Vagina (tissue), 2 donors: ENCODE measurements at regions not wholly inside any gene's neighbourhood (a gene's known extent, or its start where the extent isn't known, plus 50 kb on each side); places are given as distances from the start of the nearest gene placed in this dataset.

Source experiments
- POLR2A ChIP-seq, 2 donors: fragments of 450-650 bp; IDR thresholded peaks; one replicate each; pipeline ENCODE4 v1.6.1; 2017; ENCODE audit warnings: antibody characterized with exemption in 2 of 2, mild to moderate bottlenecking in 2 of 2, moderate library complexity in 2 of 2
- TF ChIP-seq, protein P1 (sequence below), 3 experiments: fragments of 450-650 bp in 2 of 3; fragments of 200-600 bp in 1 of 3; sonication (generic) in 1 of 3; IDR thresholded peaks; one replicate each; pipeline ENCODE4 v1.5.1; 2017 to 2019; ENCODE audit warnings: antibody characterized with exemption in 3 of 3, mild to moderate bottlenecking in 2 of 3, moderate library complexity in 2 of 3

GRCh38 chr3:6189384-6189783 is 671.5 kb upstream of the GRM7 start:
- TF ChIP-seq, protein P1, sequence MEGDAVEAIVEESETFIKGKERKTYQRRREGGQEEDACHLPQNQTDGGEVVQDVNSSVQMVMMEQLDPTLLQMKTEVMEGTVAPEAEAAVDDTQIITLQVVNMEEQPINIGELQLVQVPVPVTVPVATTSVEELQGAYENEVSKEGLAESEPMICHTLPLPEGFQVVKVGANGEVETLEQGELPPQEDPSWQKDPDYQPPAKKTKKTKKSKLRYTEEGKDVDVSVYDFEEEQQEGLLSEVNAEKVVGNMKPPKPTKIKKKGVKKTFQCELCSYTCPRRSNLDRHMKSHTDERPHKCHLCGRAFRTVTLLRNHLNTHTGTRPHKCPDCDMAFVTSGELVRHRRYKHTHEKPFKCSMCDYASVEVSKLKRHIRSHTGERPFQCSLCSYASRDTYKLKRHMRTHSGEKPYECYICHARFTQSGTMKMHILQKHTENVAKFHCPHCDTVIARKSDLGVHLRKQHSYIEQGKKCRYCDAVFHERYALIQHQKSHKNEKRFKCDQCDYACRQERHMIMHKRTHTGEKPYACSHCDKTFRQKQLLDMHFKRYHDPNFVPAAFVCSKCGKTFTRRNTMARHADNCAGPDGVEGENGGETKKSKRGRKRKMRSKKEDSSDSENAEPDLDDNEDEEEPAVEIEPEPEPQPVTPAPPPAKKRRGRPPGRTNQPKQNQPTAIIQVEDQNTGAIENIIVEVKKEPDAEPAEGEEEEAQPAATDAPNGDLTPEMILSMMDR (IDR thresholded peaks at IDR 0.05) = no peak
- no peak for TF ChIP-seq POLR2A (IDR thresholded peaks at IDR 0.05)
